ENCODE measurements at regions not wholly inside any gene's neighbourhood (a gene's known extent, or its start where the extent isn't known, plus 50 kb on each side); places are given as distances from the start of the nearest gene placed in this dataset.

DNA sequence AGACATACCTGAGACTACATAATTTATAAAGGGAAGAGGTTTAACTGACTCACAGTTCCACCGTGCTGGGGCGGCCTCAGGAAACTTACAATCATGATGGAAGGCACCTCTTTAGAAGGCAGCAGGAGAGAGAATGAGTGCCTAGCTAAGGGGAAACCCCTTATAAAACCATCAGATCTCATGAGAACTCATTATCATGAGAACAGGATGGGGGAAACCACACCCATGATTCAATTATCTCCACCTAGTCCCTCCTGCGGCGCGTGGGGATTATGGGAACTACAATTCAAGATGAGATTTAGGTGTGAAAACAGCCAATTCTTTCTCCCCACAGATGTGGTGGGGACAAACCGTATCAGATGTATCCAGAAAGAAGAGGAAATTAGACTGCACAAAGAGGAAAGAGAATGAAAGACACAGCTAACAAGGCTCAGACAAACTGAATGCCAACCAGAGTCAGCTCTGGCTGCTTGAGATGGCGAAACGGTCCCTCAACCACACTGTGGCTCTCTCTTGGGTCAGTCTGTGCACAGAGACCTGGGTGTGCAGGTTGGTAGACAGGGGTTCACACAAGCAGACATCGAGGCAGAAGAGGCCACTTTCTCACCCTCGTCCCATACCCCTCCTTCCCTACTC, 375.6 kb downstream of the SFMBT2 start:
- ATAC-seq (no peak), DNase-seq (ENCODE audit: low read depth, low spot score) (no peak)
- ChIA-PET CTCF (no interaction called here), POLR2A (no interaction called here), RAD21 (ENCODE audit: low non-redundant PET in 1 of 2, low total read pairs in 2 of 2, uncharacterized antibody in 2 of 2, unreplicated experiment in 2 of 2) (no interaction called here)
- Histone ChIP-seq H3K9me2 (ENCODE audit: insufficient read depth) (no peaks in the 10 kb centered on the region), H4K20me1 (ENCODE audit: insufficient read depth) (no peaks in the 10 kb centered on the region), H3K9ac (ENCODE audit: low read length) (no peak overlapping the region), H3K79me2 (ENCODE audit: insufficient read depth, low read length) (no peaks in the 10 kb centered on the region), H3K4me3 (replicated peaks in 1 of 2; ENCODE audit: low read depth in 1 of 2, low read length in 2 of 2) (no peak overlapping the region), H3K4me1 (ENCODE audit: control insufficient read depth in 1 of 2, insufficient read depth in 2 of 2, low read length in 2 of 2) (no peaks in the 10 kb centered on the region), H3K27me3 (ENCODE audit: insufficient read depth, low read length) (0 out of 2 replicates have a peak, but pooled peaks cover under 1% of the 10 kb centered on the region), H3K9me3 (ENCODE audit: control insufficient read depth in 1 of 2, insufficient read depth in 1 of 2, low read depth in 1 of 2, low read length in 2 of 2) (no peaks in the 10 kb centered on the region), H3K36me3 (ENCODE audit: control insufficient read depth in 1 of 2, insufficient read depth in 2 of 2, low read length in 2 of 2) (no peaks in the 10 kb centered on the region), H2AFZ (ENCODE audit: low read depth, low read length, poor library complexity, severe bottlenecking) (no peak overlapping the region), H3K4me2 (ENCODE audit: low read length) (no peak overlapping the region), H3K27ac (ENCODE audit: low read depth, low read length) (no peak overlapping the region)
- no TSS peak for BruUV-seq (replicated peaks)
- no peak for TF ChIP-seq SIN3A (IDR thresholded peaks at IDR 0.05; ENCODE audit: low read depth)
- TF ChIP-seq, protein P1, sequence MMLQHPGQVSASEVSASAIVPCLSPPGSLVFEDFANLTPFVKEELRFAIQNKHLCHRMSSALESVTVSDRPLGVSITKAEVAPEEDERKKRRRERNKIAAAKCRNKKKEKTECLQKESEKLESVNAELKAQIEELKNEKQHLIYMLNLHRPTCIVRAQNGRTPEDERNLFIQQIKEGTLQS (IDR thresholded peaks at IDR 0.05), result no peak
- no peak for TF ChIP-seq SRF (IDR thresholded peaks at IDR 0.05; ENCODE audit: low read depth)
- no peak for TF ChIP-seq EZH2 (IDR thresholded peaks at IDR 0.05)
- no peak for TF ChIP-seq TCF7L2 (IDR thresholded peaks at IDR 0.05; ENCODE audit: borderline replicate concordance, extremely low read depth, insufficient read depth, insufficient read length)
- intact Hi-C loops (cut with micrococcal nuclease), result no loop called here

DNA sequence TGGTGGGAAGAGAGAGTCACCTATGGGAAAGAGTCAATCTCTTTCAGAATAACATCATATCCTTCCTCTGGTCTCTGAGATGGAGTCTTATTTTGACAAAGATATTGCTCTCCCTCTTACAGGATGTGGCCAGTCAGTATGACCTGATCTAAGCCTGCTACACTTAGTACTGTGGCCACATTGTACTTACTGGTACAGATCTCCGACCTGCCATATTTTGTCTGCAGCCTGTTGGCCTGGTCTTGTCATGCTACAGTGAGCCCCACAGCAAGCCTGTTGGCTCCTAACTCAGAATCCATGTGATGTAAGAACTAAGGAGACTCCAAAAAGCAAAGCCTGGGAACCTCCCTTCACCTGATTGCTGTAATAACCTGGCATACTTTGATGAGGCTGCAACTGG, 377.8 kb downstream of the SFMBT2 start:
- H3K9me2 ChIP-seq (ENCODE audit: insufficient read depth), result no peaks in the 10 kb centered on the region
- TF ChIP-seq EZH2 (IDR thresholded peaks at IDR 0.05) (no peak), ZFX (IDR thresholded peaks at IDR 0.05) (no peak), SRF (IDR thresholded peaks at IDR 0.05; ENCODE audit: low read depth) (no peak), SP1 (IDR thresholded peaks at IDR 0.05; ENCODE audit: low read depth) (no peak), EGR1 (IDR thresholded peaks at IDR 0.05; ENCODE audit: low read depth) (no peak), POLR2A (IDR thresholded peaks at IDR 0.05; ENCODE audit: borderline replicate concordance, extremely low read depth, insufficient read depth, insufficient read length) (no peak), ZNF274 (IDR thresholded peaks at IDR 0.05; ENCODE audit: low read depth, low read length) (no peak), SIN3A (IDR thresholded peaks at IDR 0.05; ENCODE audit: low read depth) (no peak), TCF7L2 (IDR thresholded peaks at IDR 0.05; ENCODE audit: borderline replicate concordance, extremely low read depth, insufficient read depth, insufficient read length) (no peak), YY1 (IDR thresholded peaks at IDR 0.05; ENCODE audit: extremely low read depth, insufficient replicate concordance, low read depth, low read length) (no peak), CBX3 (IDR thresholded peaks at IDR 0.05; ENCODE audit: low read depth) (no peak), POLR2AphosphoS5 (IDR thresholded peaks at IDR 0.05; ENCODE audit: low read depth, low read length) (no peak), FOSL1 (IDR thresholded peaks at IDR 0.05; ENCODE audit: low read depth) (no peak), ELF1 (IDR thresholded peaks at IDR 0.05; ENCODE audit: borderline replicate concordance, low read depth) (no peak), EZH2phosphoT487 (IDR thresholded peaks at IDR 0.05; ENCODE audit: borderline replicate concordance) (no peak), JUND (IDR thresholded peaks at IDR 0.05) (no peak)
- TF ChIP-seq, protein P1 (IDR thresholded peaks at IDR 0.05), result no peak
- TF ChIP-seq, protein P2, sequence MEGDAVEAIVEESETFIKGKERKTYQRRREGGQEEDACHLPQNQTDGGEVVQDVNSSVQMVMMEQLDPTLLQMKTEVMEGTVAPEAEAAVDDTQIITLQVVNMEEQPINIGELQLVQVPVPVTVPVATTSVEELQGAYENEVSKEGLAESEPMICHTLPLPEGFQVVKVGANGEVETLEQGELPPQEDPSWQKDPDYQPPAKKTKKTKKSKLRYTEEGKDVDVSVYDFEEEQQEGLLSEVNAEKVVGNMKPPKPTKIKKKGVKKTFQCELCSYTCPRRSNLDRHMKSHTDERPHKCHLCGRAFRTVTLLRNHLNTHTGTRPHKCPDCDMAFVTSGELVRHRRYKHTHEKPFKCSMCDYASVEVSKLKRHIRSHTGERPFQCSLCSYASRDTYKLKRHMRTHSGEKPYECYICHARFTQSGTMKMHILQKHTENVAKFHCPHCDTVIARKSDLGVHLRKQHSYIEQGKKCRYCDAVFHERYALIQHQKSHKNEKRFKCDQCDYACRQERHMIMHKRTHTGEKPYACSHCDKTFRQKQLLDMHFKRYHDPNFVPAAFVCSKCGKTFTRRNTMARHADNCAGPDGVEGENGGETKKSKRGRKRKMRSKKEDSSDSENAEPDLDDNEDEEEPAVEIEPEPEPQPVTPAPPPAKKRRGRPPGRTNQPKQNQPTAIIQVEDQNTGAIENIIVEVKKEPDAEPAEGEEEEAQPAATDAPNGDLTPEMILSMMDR (IDR thresholded peaks at IDR 0.05 in 2 of 3, conservative IDR thresholded peaks at IDR 0.05 in 1 of 3; ENCODE audit: borderline replicate concordance in 1 of 3, insufficient read depth in 1 of 3, low read depth in 2 of 3, low read length in 2 of 3), result no peak

More for the DNA sequence above, 377.8 kb downstream of the SFMBT2 start:
- ChIA-PET POLR2A (no interaction called here), CTCF (no interaction called here), RAD21 (ENCODE audit: low non-redundant PET in 1 of 2, low total read pairs in 2 of 2, uncharacterized antibody in 2 of 2, unreplicated experiment in 2 of 2) (no interaction called here)
- Histone ChIP-seq H2AFZ (ENCODE audit: low read depth, low read length, poor library complexity, severe bottlenecking) (no peak overlapping the region), H3K36me3 (ENCODE audit: control insufficient read depth in 1 of 2, insufficient read depth in 2 of 2, low read length in 2 of 2) (no peaks in the 10 kb centered on the region), H3K9me3 (ENCODE audit: control insufficient read depth in 1 of 2, insufficient read depth in 1 of 2, low read depth in 1 of 2, low read length in 2 of 2) (no peaks in the 10 kb centered on the region), H3K27ac (ENCODE audit: low read depth, low read length) (no peak overlapping the region), H4K20me1 (ENCODE audit: insufficient read depth) (no peaks in the 10 kb centered on the region), H3K4me3 (replicated peaks in 1 of 2; ENCODE audit: low read depth in 1 of 2, low read length in 2 of 2) (no peak overlapping the region), H3K4me2 (ENCODE audit: low read length) (no peak overlapping the region), H3K9ac (ENCODE audit: low read length) (no peak overlapping the region), H3K79me2 (ENCODE audit: insufficient read depth, low read length) (no peaks in the 10 kb centered on the region), H3K4me1 (ENCODE audit: control insufficient read depth in 1 of 2, insufficient read depth in 2 of 2, low read length in 2 of 2) (no peaks in the 10 kb centered on the region), H3K27me3 (ENCODE audit: insufficient read depth, low read length) (no peaks in the 10 kb centered on the region)
- no peak for ATAC-seq
- DNase-seq (ENCODE audit: low read depth, low spot score), result no peak
- no TSS peak for BruUV-seq (replicated peaks)
- intact Hi-C loops (cut with micrococcal nuclease), result no loop called here

Measured in HCT116 (cell line).